Aorta (tissue), 5 donors: ENCODE measurements at regions not wholly inside any gene's neighbourhood (a gene's known extent, or its start where the extent isn't known, plus 50 kb on each side); places are given as distances from the start of the nearest gene placed in this dataset.

ENCODE experiments used
- ATAC-seq: fragments of 200-7000 bp; cut with Tn5 transposase; one replicate; pipeline ENCODE4 v1.9.1; 2022; ENCODE audit warnings: moderate library complexity; ENCODE audit not compliant: low FRiP score
- DNase-seq, 2 donors: peaks; one replicate each; pipeline ENCODE4 v3.0.0-alpha.2; 2020
- H3K27ac ChIP-seq, 2 donors: one replicate each; pipeline ENCODE4 v1.5.1; 2013; ENCODE audit warnings: low read length in 2 of 2, mild to moderate bottlenecking in 2 of 2, moderate library complexity in 2 of 2, control low read depth in 1 of 2, inconsistent platforms in 1 of 2, low read depth in 1 of 2
- H3K27me3 ChIP-seq, 2 donors: one replicate each; pipeline ENCODE4 v1.6.1; 2013; ENCODE audit warnings: control low read depth in 1 of 2, low read length in 1 of 2, mild to moderate bottlenecking in 1 of 2, moderate library complexity in 1 of 2; ENCODE audit not compliant: insufficient read depth in 2 of 2, control insufficient read depth in 1 of 2
- H3K36me3 ChIP-seq, 2 donors: one replicate each; pipeline ENCODE4 v1.6.1; 2013; ENCODE audit warnings: control low read depth in 1 of 2, low read length in 1 of 2, mild to moderate bottlenecking in 1 of 2; ENCODE audit not compliant: insufficient read depth in 2 of 2, control insufficient read depth in 1 of 2
- H3K4me1 ChIP-seq, 2 donors: one replicate each; pipeline ENCODE4 v1.6.1; 2013; ENCODE audit warnings: low read length in 2 of 2, control low read depth in 1 of 2, mild to moderate bottlenecking in 1 of 2, moderate library complexity in 1 of 2; ENCODE audit not compliant: insufficient read depth in 2 of 2, control insufficient read depth in 1 of 2
- H3K4me3 ChIP-seq, 2 donors: one replicate each; pipeline ENCODE4 v1.5.1; 2013; ENCODE audit warnings: low read length in 2 of 2, control low read depth in 1 of 2, mild to moderate bottlenecking in 1 of 2
- H3K9me3 ChIP-seq: one replicate; pipeline ENCODE4 v1.6.1; 2013; ENCODE audit warnings: mild to moderate bottlenecking, low read length; ENCODE audit not compliant: control insufficient read depth
- WGBS, 2 donors: extraction: QIAGEN DNeasy Blood & Tissue Kit; methylation state at CpG; one replicate each; pipeline ENCODE4 v1.1.7; 2013; 5-methylcytosine and 5-hydroxymethylcytosine counted together
- intact Hi-C, 2 donors: fragments of 100-400 bp; cut with DNase I; formaldehyde crosslinking; loops; one replicate each; pipeline versions ENCODE4 v1.14.2 to v1.15.0; 2022
- donor health status: healthy with polysubstance abuse.
- donor health status: Bipolar disorder and iron deficiency.
- donor health status: DM: no; HTN: no; CAD: no.
- donor health status: DM: no; HTN: no; CAD: no.
- donor health status: DM: yes; HTN: yes; CAD: no.

DNA sequence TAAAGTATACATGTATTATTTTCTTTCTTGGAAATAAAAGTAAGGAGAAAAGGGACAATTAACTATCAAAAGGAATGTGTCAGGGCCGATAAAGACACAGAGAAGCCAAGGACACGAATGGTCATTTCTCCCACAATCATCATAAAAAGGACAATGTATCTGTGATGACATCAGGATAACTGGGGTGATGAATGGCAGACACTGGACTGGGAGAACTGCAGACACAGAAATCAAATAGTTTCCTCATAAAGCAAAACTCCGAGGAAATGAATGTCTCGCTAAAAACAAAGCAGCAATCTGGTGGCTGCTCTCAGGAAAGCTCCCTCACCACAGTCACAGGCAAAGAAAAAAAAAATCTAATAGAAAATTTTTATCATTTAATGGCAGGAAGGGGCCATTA is 69.3 kb upstream of the NPY start:
- Histone ChIP-seq H3K4me3 (no peak overlapping the region), H3K36me3 (no peaks in the 10 kb centered on the region), H3K27ac (no peak overlapping the region), H3K9me3 (no peaks in the 10 kb centered on the region), H3K4me1 (no peaks in the 10 kb centered on the region), H3K27me3 (peaks cover 0 to 2% of the 10 kb centered on the region in 2 donors)
- DNase-seq = no peak
- WGBS, 2 donors = 31 to 34% methylated on average over 4 of the region's 4 CpGs
- no peak for ATAC-seq
- intact Hi-C loops = no loop called here

DNA sequence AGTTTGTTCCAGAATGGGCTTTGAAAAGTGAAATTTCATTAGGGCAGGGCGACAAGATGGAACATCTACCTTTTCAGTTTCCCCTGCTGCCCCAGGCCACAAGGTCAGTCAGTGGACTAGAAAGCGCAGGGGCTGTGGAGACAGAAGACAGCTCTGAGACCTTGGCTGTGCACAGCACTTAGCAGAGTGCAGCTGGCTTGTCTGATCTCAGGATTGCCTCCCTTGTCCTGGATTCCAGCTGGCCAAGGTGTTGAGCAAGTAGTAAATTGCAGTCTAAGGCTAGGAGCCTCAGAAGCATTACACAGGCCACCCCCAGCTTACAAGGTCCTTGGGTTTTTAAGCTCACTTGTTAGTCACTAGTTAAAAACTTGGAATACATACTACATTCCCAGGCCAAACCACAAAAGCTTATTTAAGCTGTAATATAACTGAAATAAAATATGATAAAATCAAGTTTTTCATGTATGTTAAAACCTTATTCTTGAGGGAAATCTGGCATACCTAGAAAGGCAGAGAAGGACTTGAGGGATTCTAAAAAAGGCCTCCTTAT is 67.3 kb upstream of the NPY start:
- H3K4me3 ChIP-seq = no peak overlapping the region
- 91 to 95% methylated on average over 2 of the region's 2 CpGs for WGBS, 2 donors
- intact Hi-C loops = no loop called here
- no peaks in the 10 kb centered on the region for H3K27me3 ChIP-seq
- H3K4me1 ChIP-seq = no peaks in the 10 kb centered on the region
- no peak for ATAC-seq
- H3K9me3 ChIP-seq = no peaks in the 10 kb centered on the region
- DNase-seq = no peak
- no peaks in the 10 kb centered on the region for H3K36me3 ChIP-seq
- no peak overlapping the region for H3K27ac ChIP-seq

DNA sequence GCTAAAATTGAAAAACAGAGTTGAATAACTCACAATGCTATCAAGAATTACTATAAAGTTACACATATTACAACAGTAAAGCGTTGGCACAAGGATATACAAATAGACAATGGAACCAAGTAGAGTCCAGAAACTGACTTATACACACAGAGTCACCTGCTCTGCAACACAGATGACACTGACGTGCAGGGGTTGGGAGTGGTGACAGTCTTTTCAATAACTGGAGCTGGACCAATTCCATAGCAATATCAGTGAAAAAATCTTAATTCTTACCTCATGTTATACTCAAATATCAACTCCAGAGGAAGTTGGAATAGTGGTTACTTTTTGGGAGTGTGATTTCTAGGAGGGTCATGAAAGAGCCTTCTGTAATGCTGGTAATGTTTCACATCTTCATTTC is 62.5 kb upstream of the NPY start:
- no peak for DNase-seq
- 56% methylated on average over 2 of the region's 2 CpGs for WGBS, 2 donors
- intact Hi-C loops = no loop called here
- H3K9me3 ChIP-seq = no peaks in the 10 kb centered on the region
- H3K4me3 ChIP-seq = no peak overlapping the region
- H3K27me3 ChIP-seq = no peaks in the 10 kb centered on the region
- no peak overlapping the region for H3K27ac ChIP-seq
- no peaks in the 10 kb centered on the region for H3K4me1 ChIP-seq
- no peaks in the 10 kb centered on the region for H3K36me3 ChIP-seq
- ATAC-seq = no peak

DNA sequence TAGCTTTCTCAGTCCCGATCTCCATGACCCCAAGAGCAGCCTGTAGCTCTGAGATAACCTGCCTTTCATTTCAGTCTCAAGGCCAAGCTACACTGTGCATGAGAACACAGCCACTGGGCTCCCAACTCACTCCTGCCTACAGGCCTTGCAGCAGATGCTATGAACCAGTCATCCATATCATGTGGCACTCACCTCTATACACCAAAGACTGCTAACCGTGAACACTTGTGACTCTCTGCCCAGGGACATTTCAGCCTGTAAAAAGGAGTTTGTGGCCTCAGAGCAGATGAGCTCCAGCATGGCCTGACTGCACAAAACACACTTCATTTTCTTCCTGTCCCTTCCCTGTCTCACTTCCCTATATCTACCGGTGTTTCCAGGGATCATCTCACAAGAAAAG is 56.9 kb upstream of the NPY start:
- intact Hi-C loops = no loop called here
- no peaks in the 10 kb centered on the region for H3K4me1 ChIP-seq

DNA sequence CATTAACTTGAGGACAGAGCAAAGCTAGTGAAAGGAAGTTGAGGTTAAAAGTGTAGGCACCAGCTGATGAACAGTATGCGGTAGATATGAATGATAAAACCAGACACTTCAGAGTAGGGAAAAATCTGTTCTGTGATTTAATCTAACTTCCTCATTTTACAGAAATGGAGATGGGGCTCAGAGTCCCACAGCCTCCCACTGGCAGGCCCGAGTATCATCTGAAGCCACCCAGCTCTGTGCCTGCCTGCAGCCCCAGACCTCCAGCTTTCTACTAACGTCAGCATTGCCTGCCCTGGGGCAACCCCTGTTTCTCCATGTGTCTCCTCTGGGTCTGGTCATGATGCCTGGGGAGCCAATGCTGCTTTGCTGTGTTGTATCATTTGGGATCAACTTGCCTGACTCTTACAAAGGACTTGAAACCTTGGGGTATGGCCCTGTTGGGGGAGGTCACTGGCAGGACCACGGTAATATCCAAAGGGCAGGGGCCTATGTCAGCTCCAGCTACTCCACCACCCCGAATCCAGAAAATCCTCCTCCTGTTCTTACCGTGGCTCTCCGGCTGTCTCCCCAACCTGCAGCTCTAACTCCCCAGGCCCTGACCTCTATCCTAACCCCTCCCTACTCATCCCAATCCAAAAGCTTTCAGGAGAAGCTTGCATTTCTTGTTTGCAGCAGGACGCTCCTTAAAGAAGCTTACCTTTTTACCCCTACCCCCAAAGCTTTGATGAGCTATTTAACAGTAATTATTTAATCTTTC is 56.2 kb upstream of the NPY start:
- ATAC-seq = no peak
- H3K4me3 ChIP-seq = no peak overlapping the region
- no peak overlapping the region for H3K27ac ChIP-seq
- no peaks in the 10 kb centered on the region for H3K36me3 ChIP-seq
- no peak for DNase-seq
- H3K4me1 ChIP-seq = no peaks in the 10 kb centered on the region
- peaks cover 2% of the 10 kb centered on the region for H3K9me3 ChIP-seq
- 83 to 88% methylated on average over 8 of the region's 8 CpGs for WGBS, 2 donors
- intact Hi-C loops = no loop called here
- no peaks in the 10 kb centered on the region for H3K27me3 ChIP-seq

More for the DNA sequence above, 56.9 kb upstream of the NPY start:
- H3K9me3 ChIP-seq = peaks cover 2% of the 10 kb centered on the region
- ATAC-seq = no peak
- WGBS, 2 donors = 62 to 70% methylated on average over 3 of the region's 3 CpGs
- H3K36me3 ChIP-seq = no peaks in the 10 kb centered on the region
- no peaks in the 10 kb centered on the region for H3K27me3 ChIP-seq
- H3K27ac ChIP-seq = no peak overlapping the region
- no peak overlapping the region for H3K4me3 ChIP-seq
- DNase-seq = no peak

DNA sequence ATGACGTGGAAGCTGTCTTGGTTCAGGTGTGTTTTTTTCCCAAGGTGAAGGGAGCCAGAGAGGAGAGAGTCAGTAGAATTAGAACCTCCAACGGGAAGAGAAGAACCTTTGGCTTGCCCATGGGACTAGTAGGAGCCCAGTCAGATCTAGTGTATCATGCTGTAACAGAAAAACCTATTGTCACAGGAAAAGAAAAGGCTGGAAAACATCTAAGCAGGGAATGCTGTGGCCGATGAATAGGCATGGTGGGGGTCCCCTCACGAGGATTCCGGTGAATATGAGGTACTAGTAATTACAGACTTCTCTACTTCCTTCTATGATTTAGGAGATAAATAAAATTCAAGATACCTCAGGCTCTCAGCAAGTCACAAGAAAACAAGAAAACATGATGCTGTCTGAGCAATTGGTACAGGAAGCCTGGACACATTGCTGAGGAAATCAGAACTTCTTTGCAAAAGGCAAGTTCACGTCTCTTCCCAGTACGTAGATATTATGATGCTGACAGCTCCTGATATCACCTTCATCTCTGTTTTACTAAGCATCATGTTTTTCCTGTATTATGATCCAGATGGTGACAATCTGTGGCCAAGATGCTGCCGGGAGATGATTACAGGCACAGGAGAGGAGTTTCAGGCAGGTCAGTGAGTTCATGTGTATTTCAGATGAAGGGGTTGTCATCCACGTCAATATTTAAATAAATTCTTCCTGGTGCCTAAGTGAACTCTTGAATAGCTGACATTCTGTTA is 54.3 kb upstream of the NPY start:
- WGBS, 2 donors = 70 to 79% methylated on average over 9 of the region's 9 CpGs
- Histone ChIP-seq H3K27me3 (peaks cover 0 to 1% of the 10 kb centered on the region in 2 donors), H3K9me3 (peaks cover 2% of the 10 kb centered on the region), H3K4me3 (no peak overlapping the region), H3K27ac (no peak overlapping the region), H3K36me3 (no peaks in the 10 kb centered on the region), H3K4me1 (no peaks in the 10 kb centered on the region)
- DNase-seq = no peak
- intact Hi-C loops = no loop called here
- no peak for ATAC-seq

DNA sequence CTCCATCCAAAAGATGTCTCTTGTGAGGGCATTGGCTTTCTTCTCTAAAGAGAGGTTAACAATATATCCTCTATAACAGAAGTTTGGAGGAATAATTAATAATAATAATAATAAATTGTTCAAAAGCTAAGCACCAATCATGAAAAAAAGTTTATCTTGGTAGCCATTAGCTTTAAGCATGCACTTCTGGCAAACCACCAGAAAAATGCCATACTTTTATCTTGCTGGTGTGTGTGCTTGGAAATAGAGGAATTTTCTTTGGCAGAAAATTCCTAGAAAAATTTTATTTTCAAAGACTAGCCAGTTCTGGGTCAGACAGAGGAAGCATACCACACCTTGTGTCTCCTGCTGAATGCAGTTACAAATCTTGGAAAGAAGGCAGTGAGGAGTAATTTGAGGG is 52.5 kb upstream of the NPY start:
- ATAC-seq = no peak

DNA sequence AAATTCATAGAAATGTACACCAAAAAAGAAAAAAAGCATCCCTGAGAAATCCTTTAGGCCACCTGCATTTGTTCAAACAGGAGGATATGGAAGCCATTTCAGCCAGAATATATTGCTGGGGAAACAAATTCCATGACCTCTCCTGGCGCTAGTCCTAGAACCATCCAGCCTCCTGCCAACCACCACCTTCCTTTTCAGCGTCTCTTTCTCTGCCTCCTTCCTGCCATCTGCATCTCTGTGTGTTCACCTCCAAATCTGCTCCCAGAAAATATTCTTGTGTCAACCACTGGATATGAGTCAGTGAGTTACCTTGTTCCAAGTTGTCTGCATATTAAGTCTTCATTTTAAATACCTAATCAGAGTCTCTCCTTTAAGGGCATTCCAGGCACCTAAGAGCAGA is 50.6 kb upstream of the NPY start:
- 32 to 46% methylated on average over 2 of the region's 2 CpGs for WGBS, 2 donors
- no peaks in the 10 kb centered on the region for H3K9me3 ChIP-seq
- no peak overlapping the region for H3K4me3 ChIP-seq
- H3K4me1 ChIP-seq = no peaks in the 10 kb centered on the region
- H3K27ac ChIP-seq = no peak overlapping the region
- intact Hi-C loops = no loop called here
- peaks cover 0 to 1% of the 10 kb centered on the region in 2 donors for H3K27me3 ChIP-seq
- H3K36me3 ChIP-seq = no peaks in the 10 kb centered on the region
- no peak for ATAC-seq
- DNase-seq = no peak

More for the DNA sequence above, 52.5 kb upstream of the NPY start:
- H3K4me1 ChIP-seq = no peaks in the 10 kb centered on the region
- intact Hi-C loops = no loop called here
- DNase-seq = no peak
- no peak overlapping the region for H3K27ac ChIP-seq
- no peak overlapping the region for H3K4me3 ChIP-seq
- H3K27me3 ChIP-seq = peaks cover 0 to 1% of the 10 kb centered on the region in 2 donors
- peaks cover 2% of the 10 kb centered on the region for H3K9me3 ChIP-seq
- no peaks in the 10 kb centered on the region for H3K36me3 ChIP-seq
